PFSK-1 (cell line): ENCODE measurements at regions not wholly inside any gene's neighbourhood (a gene's known extent, or its start where the extent isn't known, plus 50 kb on each side); places are given as distances from the start of the nearest gene placed in this dataset.

Experiments
- FOXP2 ChIP-seq: optimal IDR thresholded peaks from 2 replicates; pipeline ENCODE3; 2011; ENCODE audit warnings: borderline replicate concordance, control low read depth, inconsistent platforms; ENCODE audit not compliant: insufficient read depth; ENCODE audit errors: extremely low read length, extremely low read depth
- POLR2AphosphoS5 ChIP-seq: IDR thresholded peaks from 2 replicates; pipeline ENCODE4 v1.6.1; 2012; ENCODE audit warnings: low read depth, mild to moderate bottlenecking, control low read depth, low read length, moderate library complexity

- TF ChIP-seq FOXP2 (no peak), POLR2AphosphoS5 (no peak)
Measured at GRCh38 chr14:58732387-58732786, 94.6 kb downstream of the DACT1 start.
